DND-41 (cell line): ENCODE measurements at regions not wholly inside any gene's neighbourhood (a gene's known extent, or its start where the extent isn't known, plus 50 kb on each side); places are given as distances from the start of the nearest gene placed in this dataset.

Experiments used
- ATAC-seq: fragments of 200-7000 bp; cut with Tn5 transposase; 3 replicates; pipeline ENCODE4 v1.9.1; 2021; ENCODE audit warnings: low read depth; ENCODE audit not compliant: insufficient read depth
- DNase-seq: peaks from one replicate; pipeline ENCODE4 v3.0.0-alpha.2; 2020
- H2AFZ ChIP-seq: 2 replicates; pipeline ENCODE4 v1.6.0; 2012; ENCODE audit warnings: low read depth, low read length
- H3K27ac ChIP-seq: 2 replicates; pipeline ENCODE4 v1.5.1; 2012; ENCODE audit warnings: low read length, inconsistent platforms
- H3K27me3 ChIP-seq: fragments of 200-600 bp; sonication (generic); 2 replicates; pipeline ENCODE4 v1.6.0; 2012; ENCODE audit warnings: low read length, mild to moderate bottlenecking, inconsistent platforms; ENCODE audit not compliant: insufficient read depth, poor library complexity
- H3K36me3 ChIP-seq: 2 replicates; pipeline ENCODE4 v1.5.1; 2012; ENCODE audit warnings: low read length, inconsistent platforms; ENCODE audit not compliant: insufficient read depth
- H3K4me1 ChIP-seq: 2 replicates; pipeline ENCODE4 v1.5.1; 2012; ENCODE audit warnings: mild to moderate bottlenecking, low read length; ENCODE audit not compliant: insufficient read depth
- H3K4me2 ChIP-seq: 2 replicates; pipeline ENCODE4 v1.6.0; 2012; ENCODE audit warnings: mild to moderate bottlenecking, moderate library complexity, low read length, inconsistent platforms; ENCODE audit not compliant: insufficient read depth
- H3K4me3 ChIP-seq, 2 experiments: fragments of 200-600 bp in 1 of 2; shearing (Covaris generic) in 1 of 2; 2 replicates each; pipeline ENCODE4 v1.5.1; 2012 to 2016; ENCODE audit warnings: inconsistent platforms in 2 of 2, low read length in 2 of 2, mild to moderate bottlenecking in 2 of 2, low read depth in 1 of 2, moderate library complexity in 1 of 2
- H3K79me2 ChIP-seq: 2 replicates; pipeline ENCODE4 v1.6.0; 2012; ENCODE audit warnings: low read length, inconsistent platforms; ENCODE audit not compliant: insufficient read depth
- H3K9ac ChIP-seq: 2 replicates; pipeline ENCODE4 v1.6.0; 2012; ENCODE audit warnings: low read depth, mild to moderate bottlenecking, inconsistent platforms, low read length, moderate library complexity
- H3K9me3 ChIP-seq: 2 replicates; pipeline ENCODE4 v1.5.1; 2012; ENCODE audit warnings: low read length, moderate library complexity, mild to moderate bottlenecking, inconsistent platforms; ENCODE audit not compliant: insufficient read depth, severe bottlenecking
- H4K20me1 ChIP-seq: 2 replicates; pipeline ENCODE4 v1.6.0; 2012; ENCODE audit warnings: low read length; ENCODE audit not compliant: insufficient read depth
- EZH2 ChIP-seq: IDR thresholded peaks from 3 replicates; pipeline ENCODE4 v1.6.1; 2012; ENCODE audit warnings: borderline replicate concordance, low read depth, mild to moderate bottlenecking, moderate library complexity, low read length, inconsistent platforms; ENCODE audit not compliant: severe bottlenecking
- TF ChIP-seq, protein P1 (sequence below): IDR thresholded peaks from 2 replicates; pipeline ENCODE4 v1.5.1; 2012; ENCODE audit warnings: borderline replicate concordance, low read length, moderate library complexity, mild to moderate bottlenecking; ENCODE audit not compliant: poor library complexity, severe bottlenecking; ENCODE audit errors: extremely low read depth

DNA sequence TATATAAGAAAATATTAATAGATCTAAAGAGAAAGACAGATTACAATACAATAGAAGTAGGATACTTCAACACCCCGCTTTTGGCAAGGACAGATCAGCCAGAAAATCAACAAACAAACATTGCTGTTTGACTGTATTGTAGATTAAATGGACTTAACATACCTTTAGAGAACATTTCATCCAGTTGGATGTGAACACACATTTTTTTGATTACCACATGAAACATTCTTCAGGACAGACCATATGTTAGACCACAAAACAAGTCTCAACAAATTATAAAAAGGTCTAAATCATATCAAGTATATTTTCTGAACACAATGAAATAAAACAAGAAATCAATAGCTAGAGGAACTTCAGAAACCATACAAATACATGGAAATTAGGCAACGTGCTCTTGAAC is 148.2 kb downstream of the TRMT11 start:
- H3K27me3 ChIP-seq = no peaks in the 10 kb centered on the region

GRCh38 chr6:126140015-126140414 is 153.7 kb downstream of the TRMT11 start:
- no peak overlapping the region for H3K27ac ChIP-seq
- DNase-seq (no peak), ATAC-seq (no peak)
- H3K4me3 ChIP-seq = no peak overlapping the region
- H3K79me2 ChIP-seq = no peaks in the 10 kb centered on the region
- no peaks in the 10 kb centered on the region for H4K20me1 ChIP-seq
- no peaks in the 10 kb centered on the region for H3K36me3 ChIP-seq
- H3K9me3 ChIP-seq = no peaks in the 10 kb centered on the region
- H2AFZ ChIP-seq = no peak overlapping the region
- no peaks in the 10 kb centered on the region for H3K4me1 ChIP-seq
- H3K27me3 ChIP-seq = no peaks in the 10 kb centered on the region
- H3K4me2 ChIP-seq = no peak overlapping the region
- no peak overlapping the region for H3K9ac ChIP-seq
- TF ChIP-seq, protein P1, sequence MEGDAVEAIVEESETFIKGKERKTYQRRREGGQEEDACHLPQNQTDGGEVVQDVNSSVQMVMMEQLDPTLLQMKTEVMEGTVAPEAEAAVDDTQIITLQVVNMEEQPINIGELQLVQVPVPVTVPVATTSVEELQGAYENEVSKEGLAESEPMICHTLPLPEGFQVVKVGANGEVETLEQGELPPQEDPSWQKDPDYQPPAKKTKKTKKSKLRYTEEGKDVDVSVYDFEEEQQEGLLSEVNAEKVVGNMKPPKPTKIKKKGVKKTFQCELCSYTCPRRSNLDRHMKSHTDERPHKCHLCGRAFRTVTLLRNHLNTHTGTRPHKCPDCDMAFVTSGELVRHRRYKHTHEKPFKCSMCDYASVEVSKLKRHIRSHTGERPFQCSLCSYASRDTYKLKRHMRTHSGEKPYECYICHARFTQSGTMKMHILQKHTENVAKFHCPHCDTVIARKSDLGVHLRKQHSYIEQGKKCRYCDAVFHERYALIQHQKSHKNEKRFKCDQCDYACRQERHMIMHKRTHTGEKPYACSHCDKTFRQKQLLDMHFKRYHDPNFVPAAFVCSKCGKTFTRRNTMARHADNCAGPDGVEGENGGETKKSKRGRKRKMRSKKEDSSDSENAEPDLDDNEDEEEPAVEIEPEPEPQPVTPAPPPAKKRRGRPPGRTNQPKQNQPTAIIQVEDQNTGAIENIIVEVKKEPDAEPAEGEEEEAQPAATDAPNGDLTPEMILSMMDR = no peak
- TF ChIP-seq EZH2 = no peak

More for the DNA sequence above, 148.2 kb downstream of the TRMT11 start:
- no peak for TF ChIP-seq EZH2
- TF ChIP-seq, protein P1 = no peak
- H3K27ac ChIP-seq = no peak overlapping the region
- no peaks in the 10 kb centered on the region for H3K36me3 ChIP-seq
- no peak for DNase-seq
- H3K9ac ChIP-seq = no peak overlapping the region
- H3K9me3 ChIP-seq = no peaks in the 10 kb centered on the region
- no peak overlapping the region for H3K4me2 ChIP-seq
- ATAC-seq = no peak
- H2AFZ ChIP-seq = no peak overlapping the region
- H3K4me1 ChIP-seq = no peaks in the 10 kb centered on the region
- no peaks in the 10 kb centered on the region for H3K79me2 ChIP-seq
- no peaks in the 10 kb centered on the region for H4K20me1 ChIP-seq
- no peak overlapping the region for H3K4me3 ChIP-seq

DNA sequence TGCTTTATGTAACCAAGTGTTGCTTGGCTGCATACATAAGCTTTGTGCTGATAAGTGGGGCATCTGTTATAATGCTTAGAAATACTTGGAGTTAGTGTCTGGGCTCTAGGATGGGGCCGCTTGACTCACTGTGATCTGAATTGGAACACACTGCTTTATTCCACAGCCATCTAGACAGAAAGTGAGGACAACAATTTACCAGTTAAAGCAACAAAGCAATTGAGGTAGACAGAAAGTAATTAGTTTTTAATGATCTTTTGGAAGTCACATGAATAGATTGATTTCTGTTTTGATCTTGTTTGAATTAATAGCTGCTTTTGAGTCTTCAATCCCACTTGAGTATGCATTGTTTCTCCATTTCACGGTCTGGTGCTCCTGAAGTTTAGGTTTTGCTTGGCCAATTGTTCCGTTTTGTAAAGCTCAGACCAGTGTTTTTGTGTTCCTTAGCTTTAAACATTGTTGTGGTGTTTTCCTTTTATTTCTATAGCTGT is 157.5 kb downstream of the TRMT11 start:
- H3K4me3 ChIP-seq = no peak overlapping the region
- H2AFZ ChIP-seq = no peak overlapping the region
- H3K27me3 ChIP-seq = no peaks in the 10 kb centered on the region
- TF ChIP-seq, protein P1 = no peak
- TF ChIP-seq EZH2 = no peak
- no peaks in the 10 kb centered on the region for H3K9me3 ChIP-seq
- no peak overlapping the region for H3K27ac ChIP-seq
- H4K20me1 ChIP-seq = no peaks in the 10 kb centered on the region
- ATAC-seq (no peak), DNase-seq (no peak)
- no peaks in the 10 kb centered on the region for H3K79me2 ChIP-seq
- no peaks in the 10 kb centered on the region for H3K4me1 ChIP-seq
- no peak overlapping the region for H3K4me2 ChIP-seq
- no peak overlapping the region for H3K9ac ChIP-seq
- H3K36me3 ChIP-seq = no peaks in the 10 kb centered on the region

DNA sequence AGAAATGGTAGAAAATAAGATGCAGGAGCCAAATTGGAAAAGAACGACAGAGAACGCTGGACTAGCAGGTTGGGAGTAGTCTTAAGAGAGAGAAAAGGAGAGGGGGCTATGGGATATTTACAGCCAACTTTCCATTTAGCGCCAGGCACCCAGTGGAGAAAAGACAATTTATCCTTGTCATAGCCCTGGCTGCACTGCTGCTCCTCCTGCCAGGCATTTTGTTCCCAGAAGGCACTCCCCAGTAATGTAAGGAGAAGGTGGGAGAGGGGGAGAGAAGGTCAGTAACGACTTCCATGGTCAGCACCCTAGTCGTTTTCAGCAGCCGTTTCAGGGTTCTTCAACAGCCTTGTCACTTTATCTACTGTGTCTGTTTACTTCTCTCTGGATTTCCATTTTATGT is 159.0 kb downstream of the TRMT11 start:
- Histone ChIP-seq H3K4me1 (no peaks in the 10 kb centered on the region), H3K9ac (no peak overlapping the region), H3K4me2 (no peak overlapping the region), H4K20me1 (no peaks in the 10 kb centered on the region), H3K9me3 (no peaks in the 10 kb centered on the region), H2AFZ (no peak overlapping the region), H3K36me3 (no peaks in the 10 kb centered on the region), H3K27ac (no peak overlapping the region), H3K27me3 (no peaks in the 10 kb centered on the region), H3K79me2 (no peaks in the 10 kb centered on the region), H3K4me3 (no peak overlapping the region)
- ATAC-seq (no peak), DNase-seq (no peak)
- no peak for TF ChIP-seq EZH2
- TF ChIP-seq, protein P1 = no peak
